SK-N-SH treated with all-trans-retinoic acid at 6 μM for 48 hours (cell line): ENCODE measurements at regions not wholly inside any gene's neighbourhood (a gene's known extent, or its start where the extent isn't known, plus 50 kb on each side); places are given as distances from the start of the nearest gene placed in this dataset.

ENCODE experiments used
- ATAC-seq: fragments of 200-7000 bp; cut with Tn5 transposase; 3 replicates; pipeline ENCODE4 v1.9.1; 2020; ENCODE audit warnings: mild to moderate bottlenecking, moderate library complexity
- ARNTL ChIP-seq: fragments of 450-650 bp; formaldehyde crosslinking; IDR thresholded peaks from 2 replicates; pipeline ENCODE4 v1.5.0; 2020; ENCODE audit warnings: low read depth, mild to moderate bottlenecking, moderate library complexity, borderline replicate concordance
- CREB5 ChIP-seq: fragments of 250-450 bp; sonication (Bioruptor Pico); IDR thresholded peaks from 2 replicates; pipeline ENCODE4 v1.5.1; 2020; ENCODE audit warnings: low read depth, mild to moderate bottlenecking, moderate library complexity
- CSDC2 ChIP-seq: fragments of 250-450 bp; sonication (Bioruptor Pico); IDR thresholded peaks from 2 replicates; pipeline ENCODE4 v1.5.0; 2020; ENCODE audit warnings: mild to moderate bottlenecking, moderate library complexity
- CSRNP3 ChIP-seq: fragments of 250-450 bp; sonication (Bioruptor Pico); IDR thresholded peaks from 2 replicates; pipeline ENCODE4 v1.5.1; 2021; ENCODE audit warnings: mild to moderate bottlenecking, moderate library complexity
- ESRRG ChIP-seq: fragments of 250-450 bp; sonication (Bioruptor Pico); IDR thresholded peaks from 2 replicates; pipeline ENCODE4 v1.6.1; 2021; ENCODE audit warnings: mild to moderate bottlenecking
- ISL1 ChIP-seq: fragments of 250-450 bp; sonication (Bioruptor Pico); IDR thresholded peaks from 2 replicates; pipeline ENCODE4 v2.1.2; 2022; ENCODE audit warnings: mild to moderate bottlenecking, moderate library complexity
- OSR1 ChIP-seq: fragments of 250-450 bp; sonication (Bioruptor Pico); IDR thresholded peaks from 2 replicates; pipeline ENCODE4 v1.8.0; 2022; ENCODE audit warnings: moderate library complexity, mild to moderate bottlenecking, inconsistent platforms
- PATZ1 ChIP-seq: fragments of 250-450 bp; sonication (Bioruptor Pico); IDR thresholded peaks from 2 replicates; pipeline ENCODE4 v1.8.0; 2020; ENCODE audit warnings: mild to moderate bottlenecking, moderate library complexity, borderline replicate concordance
- POU6F1 ChIP-seq: fragments of 250-450 bp; sonication (Bioruptor Pico); IDR thresholded peaks from 2 replicates; pipeline ENCODE4 v1.8.0; 2021; ENCODE audit warnings: low read depth, mild to moderate bottlenecking, moderate library complexity, borderline replicate concordance
- PPARA ChIP-seq: fragments of 250-450 bp; sonication (Bioruptor Pico); IDR thresholded peaks from 2 replicates; pipeline ENCODE4 v1.5.0; 2020; ENCODE audit warnings: mild to moderate bottlenecking, borderline replicate concordance
- RARB ChIP-seq: fragments of 250-450 bp; sonication (Bioruptor Pico); IDR thresholded peaks from 2 replicates; pipeline ENCODE4 v1.8.0; 2021; ENCODE audit warnings: mild to moderate bottlenecking, moderate library complexity
- SNAI2 ChIP-seq: fragments of 250-450 bp; sonication (Bioruptor Pico); IDR thresholded peaks from 2 replicates; pipeline ENCODE4 v1.5.0; 2020; ENCODE audit warnings: mild to moderate bottlenecking, moderate library complexity
- TOX ChIP-seq: fragments of 250-450 bp; sonication (Bioruptor Pico); IDR thresholded peaks from 2 replicates; pipeline ENCODE4 v1.8.0; 2021; ENCODE audit warnings: mild to moderate bottlenecking, moderate library complexity, borderline replicate concordance
- TSHZ2 ChIP-seq: fragments of 250-450 bp; sonication (Bioruptor Pico); IDR thresholded peaks from 2 replicates; pipeline ENCODE4 v1.5.0; 2020; ENCODE audit warnings: mild to moderate bottlenecking, moderate library complexity
- ZFP3 ChIP-seq: fragments of 250-450 bp; sonication (Bioruptor Pico); IDR thresholded peaks from 2 replicates; pipeline ENCODE4 v1.5.0; 2020; ENCODE audit warnings: mild to moderate bottlenecking, moderate library complexity
- ZFP30 ChIP-seq: fragments of 450-650 bp; formaldehyde crosslinking; IDR thresholded peaks from 2 replicates; pipeline ENCODE4 v1.5.0; 2022; ENCODE audit warnings: mild to moderate bottlenecking, moderate library complexity
- ZNF565 ChIP-seq: fragments of 450-650 bp; formaldehyde crosslinking; conservative IDR thresholded peaks from 2 replicates; pipeline ENCODE4 v1.5.0; 2020; ENCODE audit warnings: low read depth, mild to moderate bottlenecking, moderate library complexity
- ZNF70 ChIP-seq: fragments of 450-650 bp; formaldehyde crosslinking; IDR thresholded peaks from 2 replicates; pipeline ENCODE4 v1.5.0; 2020; ENCODE audit warnings: mild to moderate bottlenecking, moderate library complexity
- ZNF8 ChIP-seq: fragments of 450-650 bp; formaldehyde crosslinking; IDR thresholded peaks from 2 replicates; pipeline ENCODE4 v1.5.0; 2020; ENCODE audit warnings: mild to moderate bottlenecking, moderate library complexity

- no peak for ATAC-seq
- TF ChIP-seq OSR1 (CRISPR knock-in tag) (no peak), CREB5 (CRISPR knock-in tag) (no peak), TSHZ2 (no peak), ESRRG (CRISPR knock-in tag) (no peak), PATZ1 (CRISPR knock-in tag) (no peak), ARNTL (CRISPR knock-in tag) (no peak), ZNF70 (CRISPR knock-in tag) (no peak), CSRNP3 (CRISPR knock-in tag) (no peak), ZFP30 (CRISPR knock-in tag) (no peak), CSDC2 (no peak), ZNF565 (CRISPR knock-in tag) (no peak), POU6F1 (CRISPR knock-in tag) (no peak), ZFP3 (CRISPR knock-in tag) (no peak), RARB (CRISPR knock-in tag) (no peak), ISL1 (CRISPR knock-in tag) (no peak), SNAI2 (CRISPR knock-in tag) (no peak), TOX (CRISPR knock-in tag) (no peak)
Observed at GRCh38 chr16:8138666-8139065, 451.6 kb downstream of the TMEM114 start.

GRCh38 chr16:8137606-8138005, 452.7 kb downstream of the TMEM114 start:
- no peak for ATAC-seq
- no peak for TF ChIP-seq POU6F1 (CRISPR knock-in tag)
- TF ChIP-seq ZNF70 (CRISPR knock-in tag): no peak

GRCh38 chr16:8130197-8130596, 460.1 kb downstream of the TMEM114 start:
- ATAC-seq: no peak

More at GRCh38 chr16:8130197-8130596, 460.1 kb downstream of the TMEM114 start:
- no peak for TF ChIP-seq ZFP30 (CRISPR knock-in tag)
- TF ChIP-seq PPARA (CRISPR knock-in tag): no peak
- TF ChIP-seq TSHZ2: no peak
- no peak for TF ChIP-seq ISL1 (CRISPR knock-in tag)
- TF ChIP-seq ZNF8 (CRISPR knock-in tag): no peak
- TF ChIP-seq, all 23 proteins: peak for 0
